ENCODE measurements at regions not wholly inside any gene's neighbourhood (a gene's known extent, or its start where the extent isn't known, plus 50 kb on each side); places are given as distances from the start of the nearest gene placed in this dataset.

DNA sequence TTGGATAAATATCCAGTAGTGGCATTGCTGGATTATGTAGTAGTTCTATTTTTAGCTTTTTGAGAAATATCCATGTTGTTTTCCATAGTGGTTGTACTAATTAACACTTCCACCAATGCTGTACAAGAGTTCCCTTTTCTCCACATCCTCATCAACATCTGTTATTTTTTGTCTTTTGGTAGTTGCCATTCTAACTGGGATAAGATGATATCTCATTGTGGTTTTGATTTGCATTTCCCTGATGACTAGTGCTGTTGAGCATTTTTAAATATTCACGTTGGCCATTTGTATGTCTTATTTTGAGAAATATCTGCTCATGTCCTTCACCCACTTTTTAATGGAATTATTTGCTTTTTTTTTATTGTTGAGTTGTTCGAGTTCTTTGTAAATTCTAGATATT, 183.9 kb downstream of the PTPRU start:
- WGBS (ENCODE audit: missing lambda C conversion rate) = 3% methylated on average over 2 of the region's 2 CpGs
- ChIA-PET POLR2A (no interaction called here), CTCF (no interaction called here)
- no peaks in the 10 kb centered on the region for H3K4me1 ChIP-seq
- no peak for TF ChIP-seq ZNF302 (CRISPR knock-in tag; IDR thresholded peaks at IDR 0.05)
- TF ChIP-seq TP53 (CRISPR knock-in tag; IDR thresholded peaks at IDR 0.05) = no peak
- TF ChIP-seq HOXA7 (CRISPR knock-in tag; IDR thresholded peaks at IDR 0.05) = no peak
- TF ChIP-seq, protein P1, sequence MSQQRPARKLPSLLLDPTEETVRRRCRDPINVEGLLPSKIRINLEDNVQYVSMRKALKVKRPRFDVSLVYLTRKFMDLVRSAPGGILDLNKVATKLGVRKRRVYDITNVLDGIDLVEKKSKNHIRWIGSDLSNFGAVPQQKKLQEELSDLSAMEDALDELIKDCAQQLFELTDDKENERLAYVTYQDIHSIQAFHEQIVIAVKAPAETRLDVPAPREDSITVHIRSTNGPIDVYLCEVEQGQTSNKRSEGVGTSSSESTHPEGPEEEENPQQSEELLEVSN (IDR thresholded peaks at IDR 0.05; ENCODE audit: borderline replicate concordance, low read depth) = no peak
- no peak for TF ChIP-seq EHMT2 (IDR thresholded peaks at IDR 0.05; ENCODE audit: low read depth)
- TF ChIP-seq FOXS1 (CRISPR knock-in tag; IDR thresholded peaks at IDR 0.05) = no peak
- TF ChIP-seq HEYL (CRISPR knock-in tag; IDR thresholded peaks at IDR 0.05) = no peak
- TF ChIP-seq ZC3H11A (IDR thresholded peaks at IDR 0.05) = no peak
- TF ChIP-seq ZFP36 (IDR thresholded peaks at IDR 0.05; ENCODE audit: borderline replicate concordance, partially characterized antibody) = no peak
- no peak for TF ChIP-seq POLR2AphosphoS2 (conservative IDR thresholded peaks at IDR 0.05; ENCODE audit: low read length)
- TF ChIP-seq POLR2A (IDR thresholded peaks at IDR 0.05; ENCODE audit: low read length) = no peak
- TF ChIP-seq MYC (IDR thresholded peaks at IDR 0.05; ENCODE audit: borderline replicate concordance, low read length) = no peak
- TF ChIP-seq TFCP2L1 (CRISPR knock-in tag; IDR thresholded peaks at IDR 0.05) = no peak
- no peak for TF ChIP-seq NPAS2 (CRISPR knock-in tag; IDR thresholded peaks at IDR 0.05; ENCODE audit: borderline replicate concordance)
- no peak overlapping the region for H3K4me2 ChIP-seq
- no peak overlapping the region for H3K27ac ChIP-seq
- FAIRE-seq (no peak), ATAC-seq (no peak), DNase-seq (ENCODE audit: low read depth in 1 of 2, low spot score in 1 of 2) (no peak)
- peaks cover 4% of the 10 kb centered on the region; the same call in 1 of the 3 replicates for H3K9me3 ChIP-seq
- no peak overlapping the region for H3K4me3 ChIP-seq

DNA sequence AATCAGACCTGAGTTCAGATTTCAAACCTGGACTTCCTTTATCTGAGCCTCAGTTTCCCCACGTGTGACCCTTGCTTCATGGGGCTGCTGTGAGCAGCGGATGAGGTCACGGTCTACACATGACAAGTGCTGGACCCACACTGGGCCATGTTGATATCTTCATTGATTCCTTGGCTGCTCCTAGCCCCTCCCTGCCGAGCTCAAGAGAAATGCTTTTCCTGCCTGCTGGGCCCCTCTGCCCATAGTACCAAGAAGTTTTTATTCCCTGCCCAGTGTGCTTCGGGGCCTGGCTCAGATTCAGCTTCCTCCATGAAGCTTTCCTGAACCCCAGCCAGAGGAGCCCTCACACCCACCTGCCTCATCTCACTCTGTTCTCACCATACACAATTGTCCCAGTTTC, 181.6 kb downstream of the PTPRU start:
- Histone ChIP-seq H3K4me1 (no peaks in the 10 kb centered on the region), H3K27ac (no peak overlapping the region), H3K4me2 (no peak overlapping the region), H3K4me3 (no peak overlapping the region), H3K9me3 (peaks cover 4% of the 10 kb centered on the region; the same call in 1 of the 3 replicates)
- ATAC-seq (no peak), FAIRE-seq (no peak), DNase-seq (ENCODE audit: low read depth in 1 of 2, low spot score in 1 of 2) (no peak)
- no peak for TF ChIP-seq CBX2 (IDR thresholded peaks at IDR 0.05; ENCODE audit: borderline replicate concordance, low read depth)
- no peak for TF ChIP-seq CEBPB (IDR thresholded peaks at IDR 0.05)
- TF ChIP-seq, protein P2, sequence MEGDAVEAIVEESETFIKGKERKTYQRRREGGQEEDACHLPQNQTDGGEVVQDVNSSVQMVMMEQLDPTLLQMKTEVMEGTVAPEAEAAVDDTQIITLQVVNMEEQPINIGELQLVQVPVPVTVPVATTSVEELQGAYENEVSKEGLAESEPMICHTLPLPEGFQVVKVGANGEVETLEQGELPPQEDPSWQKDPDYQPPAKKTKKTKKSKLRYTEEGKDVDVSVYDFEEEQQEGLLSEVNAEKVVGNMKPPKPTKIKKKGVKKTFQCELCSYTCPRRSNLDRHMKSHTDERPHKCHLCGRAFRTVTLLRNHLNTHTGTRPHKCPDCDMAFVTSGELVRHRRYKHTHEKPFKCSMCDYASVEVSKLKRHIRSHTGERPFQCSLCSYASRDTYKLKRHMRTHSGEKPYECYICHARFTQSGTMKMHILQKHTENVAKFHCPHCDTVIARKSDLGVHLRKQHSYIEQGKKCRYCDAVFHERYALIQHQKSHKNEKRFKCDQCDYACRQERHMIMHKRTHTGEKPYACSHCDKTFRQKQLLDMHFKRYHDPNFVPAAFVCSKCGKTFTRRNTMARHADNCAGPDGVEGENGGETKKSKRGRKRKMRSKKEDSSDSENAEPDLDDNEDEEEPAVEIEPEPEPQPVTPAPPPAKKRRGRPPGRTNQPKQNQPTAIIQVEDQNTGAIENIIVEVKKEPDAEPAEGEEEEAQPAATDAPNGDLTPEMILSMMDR (IDR thresholded peaks at IDR 0.05) = no peak
- no peak for TF ChIP-seq SREBF2 (IDR thresholded peaks at IDR 0.05)
- TF ChIP-seq ZNF302 (CRISPR knock-in tag; IDR thresholded peaks at IDR 0.05) = no peak
- no peak for TF ChIP-seq EP300 (IDR thresholded peaks at IDR 0.05)
- no peak for TF ChIP-seq FOSL2 (IDR thresholded peaks at IDR 0.05)
- TF ChIP-seq FOSL2 (CRISPR knock-in tag; IDR thresholded peaks at IDR 0.05) = no peak
- ChIA-PET CTCF (no interaction called here), POLR2A (no interaction called here)
- 32% methylated on average over 5 of the region's 5 CpGs for WGBS (ENCODE audit: missing lambda C conversion rate)

DNA sequence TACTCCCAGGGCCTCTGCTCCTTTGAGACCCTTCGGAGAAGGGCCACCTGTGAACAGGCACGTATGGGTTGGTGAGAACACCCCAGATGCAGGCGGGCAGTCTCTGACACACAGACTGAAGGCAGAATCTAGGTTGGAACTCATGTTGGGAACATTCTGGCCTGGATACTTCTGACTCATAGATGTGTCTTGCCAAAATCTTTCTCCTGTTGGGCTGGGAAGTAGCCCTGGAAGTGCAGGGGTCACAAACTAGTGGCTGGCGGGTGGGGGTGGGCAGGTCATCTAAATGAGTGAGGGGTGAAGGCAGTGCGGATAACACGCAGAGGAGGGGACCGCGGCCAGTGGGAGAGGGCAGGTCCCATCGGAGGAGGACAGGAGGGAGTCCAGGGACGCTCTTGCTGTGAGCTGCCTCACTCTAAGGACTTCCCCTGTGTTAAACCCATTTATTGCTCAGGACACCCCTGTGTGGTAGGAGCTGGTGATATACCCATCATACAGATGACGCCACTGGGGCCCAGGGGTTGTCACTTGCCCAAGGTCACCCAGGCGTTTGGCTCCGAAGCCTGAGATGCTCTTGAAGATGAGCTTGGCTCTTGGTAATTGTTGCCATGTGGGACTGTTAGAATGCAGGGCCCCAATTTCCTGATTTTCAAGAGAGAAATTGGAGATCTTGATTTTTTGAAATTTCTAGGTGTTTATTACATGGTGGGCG, 181.0 kb downstream of the PTPRU start:
- Histone ChIP-seq H3K4me2 (no peak overlapping the region), H3K4me1 (no peaks in the 10 kb centered on the region), H3K4me3 (no peak overlapping the region), H3K27ac (no peak overlapping the region), H3K9me3 (peaks cover 4% of the 10 kb centered on the region; the same call in 1 of the 3 replicates)
- ATAC-seq (no peak), FAIRE-seq (no peak), DNase-seq (ENCODE audit: low read depth in 1 of 2, low spot score in 1 of 2) (no peak)
- TF ChIP-seq, protein P3, sequence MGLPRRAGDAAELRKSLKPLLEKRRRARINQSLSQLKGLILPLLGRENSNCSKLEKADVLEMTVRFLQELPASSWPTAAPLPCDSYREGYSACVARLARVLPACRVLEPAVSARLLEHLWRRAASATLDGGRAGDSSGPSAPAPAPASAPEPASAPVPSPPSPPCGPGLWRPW (IDR thresholded peaks at IDR 0.05) = no peak
- TF ChIP-seq MYC (IDR thresholded peaks at IDR 0.05; ENCODE audit: borderline replicate concordance, low read length) (no peak), RAD21 (conservative IDR thresholded peaks at IDR 0.05 in 1 of 2, IDR thresholded peaks at IDR 0.05 in 1 of 2) (no peak), CHD4 (IDR thresholded peaks at IDR 0.05; ENCODE audit: borderline replicate concordance) (no peak), NFE2L2 (conservative IDR thresholded peaks at IDR 0.05; ENCODE audit: low read length) (no peak)
- TF ChIP-seq, protein P4, sequence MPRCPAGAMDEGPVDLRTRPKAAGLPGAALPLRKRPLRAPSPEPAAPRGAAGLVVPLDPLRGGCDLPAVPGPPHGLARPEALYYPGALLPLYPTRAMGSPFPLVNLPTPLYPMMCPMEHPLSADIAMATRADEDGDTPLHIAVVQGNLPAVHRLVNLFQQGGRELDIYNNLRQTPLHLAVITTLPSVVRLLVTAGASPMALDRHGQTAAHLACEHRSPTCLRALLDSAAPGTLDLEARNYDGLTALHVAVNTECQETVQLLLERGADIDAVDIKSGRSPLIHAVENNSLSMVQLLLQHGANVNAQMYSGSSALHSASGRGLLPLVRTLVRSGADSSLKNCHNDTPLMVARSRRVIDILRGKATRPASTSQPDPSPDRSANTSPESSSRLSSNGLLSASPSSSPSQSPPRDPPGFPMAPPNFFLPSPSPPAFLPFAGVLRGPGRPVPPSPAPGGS (IDR thresholded peaks at IDR 0.05) = no peak
- TF ChIP-seq, protein P5, sequence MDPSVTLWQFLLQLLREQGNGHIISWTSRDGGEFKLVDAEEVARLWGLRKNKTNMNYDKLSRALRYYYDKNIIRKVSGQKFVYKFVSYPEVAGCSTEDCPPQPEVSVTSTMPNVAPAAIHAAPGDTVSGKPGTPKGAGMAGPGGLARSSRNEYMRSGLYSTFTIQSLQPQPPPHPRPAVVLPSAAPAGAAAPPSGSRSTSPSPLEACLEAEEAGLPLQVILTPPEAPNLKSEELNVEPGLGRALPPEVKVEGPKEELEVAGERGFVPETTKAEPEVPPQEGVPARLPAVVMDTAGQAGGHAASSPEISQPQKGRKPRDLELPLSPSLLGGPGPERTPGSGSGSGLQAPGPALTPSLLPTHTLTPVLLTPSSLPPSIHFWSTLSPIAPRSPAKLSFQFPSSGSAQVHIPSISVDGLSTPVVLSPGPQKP (IDR thresholded peaks at IDR 0.05; ENCODE audit: low read depth, low read length) = no peak
- CTCF ChIA-PET = interaction anchor here (1.8 kb wide), 1 partner anchor 9 kb away, joined by 5 read pairs; no protein-coding TSS in a partner anchor
- 70% methylated on average over 10 of the region's 14 CpGs for WGBS (ENCODE audit: missing lambda C conversion rate)
- POLR2A ChIA-PET = no interaction called here
